SIG-M5 treated with dmso at 0.1 percent for 504 hours (cell line): ENCODE measurements at regions not wholly inside any gene's neighbourhood (a gene's known extent, or its start where the extent isn't known, plus 50 kb on each side); places are given as distances from the start of the nearest gene placed in this dataset.

ENCODE experiments used
- DNase-seq: peaks from one replicate; lab custom pipeline; 2025; ENCODE audit not compliant: unreplicated experiment; lab: John Stamatoyannopoulos, UW

DNA sequence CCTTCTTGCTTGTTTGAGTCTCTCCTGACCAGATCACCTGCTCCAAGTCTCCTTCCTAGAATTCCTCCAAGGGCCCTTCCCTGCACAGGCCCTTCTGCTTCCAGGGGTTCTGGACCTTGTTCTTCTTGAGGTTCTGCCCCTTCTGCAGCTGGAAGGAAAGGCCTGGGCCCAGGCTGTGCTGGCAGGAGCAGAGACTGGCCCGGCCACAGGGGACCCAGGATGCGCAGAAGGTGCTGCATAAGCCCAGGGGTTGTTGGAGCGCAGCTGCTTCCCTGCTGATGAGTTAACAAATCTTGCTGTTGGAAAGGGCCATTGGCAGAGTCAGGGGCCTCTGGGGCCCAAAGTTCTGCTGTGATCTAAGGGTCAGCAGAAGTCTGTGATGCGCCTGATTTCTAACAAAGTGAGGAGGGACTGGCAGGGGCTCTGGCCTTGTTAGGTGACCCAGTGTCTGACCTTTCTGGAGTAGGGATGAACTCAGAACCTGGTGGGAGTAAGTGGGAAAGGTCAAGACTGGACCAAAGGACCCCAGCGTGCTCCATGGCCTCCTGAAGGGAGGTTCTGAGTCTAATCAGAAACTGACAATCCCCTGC lies 509.8 kb downstream of the PTPRU start:
- DNase-seq, result no peak

DNA sequence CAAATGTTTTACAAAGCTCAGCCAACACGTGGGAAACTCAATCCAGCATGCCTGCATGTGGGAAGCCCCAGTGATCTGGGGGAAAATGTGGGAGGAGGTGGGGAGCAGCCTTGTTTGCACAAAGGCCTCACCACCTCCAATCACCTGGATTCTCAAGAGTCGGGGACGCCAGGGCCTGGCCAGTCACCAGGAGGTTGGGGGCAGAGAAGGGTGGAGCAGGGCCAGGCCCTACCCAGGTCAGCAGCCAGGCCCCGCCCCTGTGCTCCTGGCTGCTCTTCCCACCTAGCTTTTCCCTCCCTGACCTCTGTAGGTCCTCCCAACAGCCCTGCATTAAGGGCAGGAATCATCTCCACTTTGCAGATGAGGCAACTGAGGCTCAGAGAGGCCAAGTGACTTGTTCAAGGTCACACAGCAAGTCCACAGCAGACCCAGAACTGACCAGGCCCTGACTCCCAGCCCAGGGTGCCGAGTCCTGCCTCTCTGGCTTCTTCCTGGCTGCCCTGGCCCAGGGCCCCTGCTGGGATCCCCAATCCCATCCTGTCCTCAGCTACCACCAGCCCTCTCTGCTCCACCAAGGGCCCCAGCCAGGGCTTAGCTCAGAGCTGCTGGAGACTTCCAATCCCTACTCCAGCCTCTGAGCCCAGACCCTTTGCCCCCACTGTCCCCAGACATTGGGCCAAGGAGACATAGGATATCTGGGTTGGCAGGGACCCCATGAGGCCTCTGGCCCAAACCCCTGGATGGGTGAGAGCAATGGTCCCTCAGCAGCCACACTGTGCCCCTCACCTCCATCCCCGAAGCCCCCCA lies 508.6 kb downstream of the PTPRU start:
- no peak for DNase-seq

DNA sequence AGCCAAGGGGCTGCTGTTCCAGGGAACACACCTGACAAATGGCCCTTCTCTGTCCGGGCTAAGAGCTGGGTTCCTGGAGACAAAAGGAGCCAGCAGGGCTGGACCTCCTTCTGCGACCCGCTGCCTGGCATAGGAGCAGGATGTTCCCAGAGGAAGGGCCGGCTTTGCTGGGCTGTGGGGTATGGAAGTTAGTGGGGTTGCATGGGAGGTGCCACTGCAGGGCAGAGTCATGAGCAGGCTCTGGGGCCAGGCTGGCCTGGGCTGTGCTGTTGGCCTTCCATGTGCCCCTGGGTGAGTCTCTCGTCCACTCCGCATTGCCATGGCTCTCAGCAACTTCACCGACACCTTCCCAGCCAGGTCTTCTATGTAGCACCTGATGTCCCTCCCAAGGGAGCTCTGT lies 507.6 kb downstream of the PTPRU start:
- DNase-seq, result no peak

DNA sequence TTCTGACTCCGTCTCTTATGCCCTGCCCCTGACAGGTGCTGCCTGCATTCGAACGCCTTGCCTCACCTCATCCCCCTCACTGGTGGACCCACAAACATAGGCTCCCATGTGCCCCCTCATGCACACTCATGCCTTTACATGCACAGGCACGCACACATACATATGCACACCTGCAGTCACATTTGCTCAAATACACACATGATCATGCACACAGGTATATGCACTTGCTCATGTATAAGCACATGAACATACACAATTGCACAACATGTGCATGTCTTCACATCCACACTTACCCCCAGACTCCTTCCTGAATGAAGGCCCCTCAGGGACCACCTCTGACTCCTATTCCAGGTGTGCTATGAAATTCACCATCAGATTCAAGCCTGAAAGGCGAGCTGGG lies 506.9 kb downstream of the PTPRU start:
- no peak for DNase-seq

DNA sequence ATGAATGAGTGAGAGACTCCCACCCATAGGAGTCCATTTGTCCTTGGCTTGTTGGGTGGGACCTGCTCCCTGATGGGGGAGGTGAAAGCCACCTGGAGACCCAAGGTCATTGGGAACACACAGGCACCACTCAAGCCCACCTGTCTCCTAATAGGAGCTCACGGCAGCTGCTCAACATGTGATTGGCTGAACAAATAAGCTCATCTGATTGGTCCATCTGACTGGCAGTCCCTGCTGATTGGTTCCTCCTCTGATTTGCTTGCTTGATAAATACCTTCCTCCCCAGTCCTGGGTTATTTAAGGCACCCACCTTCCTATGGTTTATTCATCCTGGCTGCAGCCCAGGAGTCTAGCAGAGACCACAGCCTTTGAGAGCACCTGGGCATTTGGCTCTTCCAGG lies 502.9 kb downstream of the PTPRU start:
- no peak for DNase-seq

DNA sequence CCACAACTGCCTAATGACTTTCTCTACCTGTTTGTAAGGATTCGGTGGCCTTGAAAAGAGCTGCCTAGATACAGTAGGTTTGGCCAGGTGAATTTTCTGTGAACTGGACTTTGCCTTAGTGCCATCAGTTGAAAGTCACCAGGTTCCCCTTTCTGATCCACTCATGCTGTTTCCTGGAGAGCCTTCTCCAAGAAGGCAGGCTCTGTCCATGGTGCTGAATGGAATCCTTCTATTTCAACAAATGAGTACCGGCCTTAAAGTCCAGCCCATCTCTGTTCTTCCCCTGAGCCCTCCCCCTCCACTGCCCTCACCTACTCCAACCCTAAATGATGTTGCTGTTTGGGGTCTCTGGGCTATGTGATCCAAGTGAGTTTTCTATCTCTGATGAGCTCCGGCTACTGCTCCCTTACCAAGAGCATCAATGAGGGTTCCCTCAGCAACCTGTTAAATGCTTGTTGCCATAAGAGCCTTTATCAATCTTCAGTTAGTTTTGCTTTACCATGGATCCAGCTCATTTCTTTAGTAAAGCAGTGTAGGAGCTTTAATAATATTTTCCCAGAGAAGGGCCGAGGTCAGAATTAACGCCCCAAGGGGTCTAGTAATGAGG lies 500.4 kb downstream of the PTPRU start:
- peak; percentile 34 for DNase-seq

DNA sequence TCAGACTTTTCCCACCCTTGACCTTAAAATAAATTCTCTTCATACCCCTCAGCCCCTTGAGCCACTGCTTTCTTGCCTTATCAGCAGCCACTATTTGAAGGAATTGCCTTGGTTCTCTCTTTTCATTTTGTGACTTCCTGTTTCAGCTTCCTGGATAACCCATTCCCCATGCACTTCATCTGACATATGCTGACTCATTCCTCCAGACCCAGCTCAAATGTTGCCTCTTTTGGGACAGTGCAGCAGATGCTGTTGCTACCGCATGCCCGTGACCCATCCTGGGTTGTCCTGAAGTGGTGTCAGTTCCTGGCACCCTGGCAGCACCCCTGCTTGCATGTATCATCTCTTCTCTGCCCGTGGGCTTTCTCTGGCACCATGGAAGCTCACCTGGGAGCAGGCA lies 496.1 kb downstream of the PTPRU start:
- DNase-seq, result peak; percentile 15

DNA sequence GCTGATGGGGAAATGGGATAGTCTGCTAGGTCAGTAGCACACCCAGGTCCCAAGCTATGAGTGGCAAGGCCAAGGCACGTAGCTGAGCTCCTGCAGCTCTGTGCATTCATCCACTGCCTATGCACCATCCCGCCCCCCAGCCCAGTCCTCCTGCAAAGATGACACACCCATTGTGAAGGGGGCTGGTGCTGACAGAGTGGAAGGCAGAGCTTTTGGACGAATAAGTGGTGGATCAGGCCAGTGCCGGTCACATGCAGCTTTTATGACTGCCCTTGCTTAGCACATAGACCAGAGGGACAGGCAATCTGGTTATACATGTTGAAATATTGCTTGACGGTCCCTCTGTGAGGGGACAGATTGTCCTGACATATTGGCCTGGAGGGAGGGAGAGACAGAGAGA lies 494.3 kb downstream of the PTPRU start:
- DNase-seq, result no peak

DNA sequence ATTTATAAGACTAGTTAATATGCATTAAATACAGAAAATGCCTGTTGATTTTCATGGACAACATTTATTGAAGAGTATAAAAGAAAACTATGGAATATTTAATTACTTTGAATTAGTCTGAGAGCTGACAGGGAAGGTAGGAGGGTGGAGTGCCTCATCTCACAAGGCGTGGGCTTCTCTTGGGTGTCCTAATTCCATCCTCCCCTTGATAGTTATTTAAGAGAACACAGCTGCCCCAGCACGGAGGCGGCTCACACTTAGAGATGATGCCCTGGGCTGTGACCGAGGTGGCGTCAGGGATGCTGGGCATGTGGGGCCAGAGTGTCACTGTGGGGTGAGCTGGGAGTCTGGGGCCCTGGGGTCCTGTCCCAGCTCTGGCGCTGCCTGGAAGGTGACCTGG lies 493.0 kb downstream of the PTPRU start:
- no peak for DNase-seq

DNA sequence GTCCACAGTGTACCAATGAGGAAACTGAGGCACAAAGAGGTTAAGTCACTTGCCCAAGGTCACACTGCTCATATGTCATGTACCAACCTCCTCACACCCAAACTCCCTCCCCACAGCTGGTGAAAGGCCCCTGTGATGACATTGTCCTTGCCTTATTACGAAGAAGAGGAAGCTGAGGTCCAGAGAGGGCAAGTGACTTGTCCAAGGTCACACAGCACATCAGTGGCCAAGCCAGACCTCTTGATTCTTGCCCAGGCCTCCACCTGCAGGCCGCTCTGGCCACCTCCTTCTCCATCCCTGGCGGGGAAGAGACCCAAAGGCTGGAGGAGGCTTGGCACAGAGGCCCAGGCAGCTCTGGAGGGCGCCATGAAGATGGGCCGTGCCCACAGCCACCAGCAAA lies 492.4 kb downstream of the PTPRU start:
- DNase-seq, result no peak

DNA sequence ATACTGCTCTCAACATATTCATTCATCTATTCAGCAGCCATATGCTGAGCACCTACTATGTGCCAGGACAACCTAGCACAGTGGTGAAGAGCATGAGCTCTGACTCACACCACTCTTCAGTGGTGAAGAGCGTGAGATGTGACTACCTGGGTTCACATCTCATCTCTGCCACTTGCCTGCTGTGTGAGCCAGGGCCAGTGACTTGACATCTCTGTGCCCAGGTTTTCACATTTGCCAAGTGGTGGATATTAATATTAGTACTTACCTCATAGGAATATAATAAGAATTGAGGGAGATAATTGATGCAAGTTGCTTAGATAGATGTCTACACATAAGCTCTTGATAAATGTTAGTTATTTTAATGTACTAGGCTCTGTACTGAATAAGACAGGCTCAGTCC lies 488.9 kb downstream of the PTPRU start:
- DNase-seq, result no peak

DNA sequence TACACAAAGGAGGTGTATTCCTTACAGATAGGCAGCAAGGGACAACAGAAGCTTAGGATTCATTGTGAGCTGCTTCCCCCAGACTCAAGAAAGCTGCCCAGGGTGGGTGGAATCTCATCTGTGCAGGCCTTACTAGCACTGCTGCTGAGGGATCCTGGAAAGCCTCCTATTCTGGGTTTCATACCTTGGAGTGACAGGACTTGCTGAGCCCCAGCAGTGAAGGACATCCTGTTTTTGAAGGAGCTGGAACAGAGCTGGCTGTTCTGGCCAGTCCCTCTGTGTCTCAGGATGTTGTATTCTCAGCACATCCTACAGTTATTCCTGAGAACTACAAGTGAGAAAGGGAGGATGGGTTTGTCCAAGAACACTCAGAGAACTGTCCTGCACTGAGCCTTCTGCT lies 486.3 kb downstream of the PTPRU start:
- no peak for DNase-seq

DNA sequence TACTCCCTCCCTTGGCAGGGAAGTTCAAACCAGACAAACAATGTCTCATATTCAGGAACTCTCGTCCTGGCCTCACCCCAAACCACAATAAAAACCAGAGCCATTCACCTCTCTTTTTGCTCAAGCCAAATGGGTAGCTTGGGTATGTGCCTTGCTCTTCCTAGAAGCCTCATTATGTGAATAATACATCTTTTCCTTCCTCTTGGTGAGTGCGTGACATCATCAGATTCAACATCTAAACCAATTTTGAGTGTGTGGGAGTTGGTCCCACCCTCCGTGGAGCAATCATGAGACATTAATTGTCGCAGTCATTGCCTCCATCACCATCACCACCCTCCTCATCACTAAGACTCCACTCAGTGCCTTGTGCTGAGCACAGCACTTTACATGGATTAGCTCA lies 482.9 kb downstream of the PTPRU start:
- no peak for DNase-seq

DNA sequence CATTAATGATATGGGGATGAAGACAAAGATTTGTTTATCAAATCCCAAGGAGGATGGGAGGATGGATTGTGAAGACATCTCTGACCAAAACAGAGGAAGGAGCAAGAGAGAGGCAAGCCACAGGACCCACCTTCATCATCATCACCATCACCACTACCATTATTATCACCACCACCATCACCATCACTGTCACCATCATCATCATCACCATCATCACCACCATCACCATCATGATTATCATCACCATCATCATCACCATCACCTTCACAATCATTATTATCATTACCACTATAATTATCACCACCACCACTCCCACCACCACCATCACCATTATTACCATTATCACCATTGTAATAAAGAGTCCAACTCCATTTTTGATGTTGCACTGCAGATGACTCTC lies 482.5 kb downstream of the PTPRU start:
- DNase-seq, result no peak

DNA sequence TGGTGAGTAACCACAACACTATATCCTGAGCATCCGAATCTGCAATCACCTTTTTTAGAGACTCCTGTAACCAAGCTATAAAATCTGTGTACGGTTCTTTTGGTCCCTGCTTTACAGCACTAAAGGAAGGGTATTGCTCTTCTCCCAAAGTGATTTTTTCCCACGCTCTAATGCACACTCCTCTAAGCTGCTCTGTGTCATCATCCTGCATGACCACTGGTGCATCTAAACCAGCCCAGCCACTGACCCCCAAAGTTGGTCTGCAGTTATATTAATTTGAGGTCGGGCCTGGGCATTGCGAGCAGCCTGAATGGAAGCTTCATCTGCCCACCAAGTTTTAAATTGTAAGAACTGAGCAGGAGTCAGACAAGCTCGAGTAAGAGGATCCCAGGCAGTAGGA lies 480.0 kb downstream of the PTPRU start:
- DNase-seq, result no peak

DNA sequence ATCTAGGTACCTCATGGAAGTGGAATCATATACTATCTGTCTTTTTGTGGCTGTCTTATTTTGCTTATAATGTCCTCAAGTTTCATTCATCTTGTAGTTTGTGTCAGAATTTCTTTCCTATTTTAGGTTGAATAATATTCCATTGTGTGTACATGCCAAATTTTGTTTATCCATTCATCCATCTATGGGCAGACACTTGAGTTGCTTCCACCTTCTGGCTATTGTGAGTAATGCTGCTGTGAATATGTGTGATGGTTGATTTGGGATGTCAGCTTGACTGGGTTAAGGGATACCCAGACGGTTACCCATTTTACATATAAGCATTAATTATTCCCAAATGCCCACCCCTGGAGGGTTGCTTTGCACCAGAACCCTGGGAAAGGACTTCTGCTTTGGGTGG lies 477.5 kb downstream of the PTPRU start:
- no peak for DNase-seq

DNA sequence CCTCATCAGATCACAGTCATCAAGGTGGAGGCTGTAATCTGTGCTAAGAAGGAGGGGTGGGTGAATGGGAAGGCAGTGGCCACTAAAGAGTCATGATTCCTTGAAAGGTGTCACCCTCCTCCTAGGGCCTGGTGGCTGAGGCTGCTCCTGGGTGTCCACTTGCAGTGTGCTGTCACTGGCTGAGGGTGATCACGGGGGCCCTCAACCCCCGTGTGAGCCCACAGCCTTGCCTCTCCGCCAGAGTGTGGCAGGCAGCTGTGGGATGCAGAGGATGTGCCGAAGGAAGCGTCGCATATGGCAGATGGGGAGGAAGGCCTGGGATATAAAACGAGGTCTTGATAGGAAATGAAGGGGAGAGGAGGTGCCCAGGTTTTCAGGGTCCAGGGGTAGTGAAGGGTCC lies 476.5 kb downstream of the PTPRU start:
- DNase-seq, result no peak

DNA sequence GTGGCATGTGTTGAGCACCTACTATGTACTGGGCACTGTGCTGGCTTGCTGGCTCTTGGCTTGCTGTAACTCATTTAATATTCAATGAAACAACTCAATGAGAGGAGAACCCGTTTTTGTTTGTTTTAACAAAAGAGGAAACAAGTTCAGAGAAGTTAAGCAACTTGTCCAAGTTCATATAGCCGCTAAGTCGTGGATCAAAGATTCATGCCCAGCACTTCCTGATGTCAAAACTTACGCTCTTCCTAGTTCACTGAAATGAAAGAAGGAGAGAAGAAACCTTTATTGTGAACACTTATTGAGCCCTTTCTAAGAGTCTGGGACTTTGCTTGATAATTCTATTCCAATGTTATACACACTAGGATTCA lies 475.9 kb downstream of the PTPRU start:
- DNase-seq, result peak; percentile 30

DNA sequence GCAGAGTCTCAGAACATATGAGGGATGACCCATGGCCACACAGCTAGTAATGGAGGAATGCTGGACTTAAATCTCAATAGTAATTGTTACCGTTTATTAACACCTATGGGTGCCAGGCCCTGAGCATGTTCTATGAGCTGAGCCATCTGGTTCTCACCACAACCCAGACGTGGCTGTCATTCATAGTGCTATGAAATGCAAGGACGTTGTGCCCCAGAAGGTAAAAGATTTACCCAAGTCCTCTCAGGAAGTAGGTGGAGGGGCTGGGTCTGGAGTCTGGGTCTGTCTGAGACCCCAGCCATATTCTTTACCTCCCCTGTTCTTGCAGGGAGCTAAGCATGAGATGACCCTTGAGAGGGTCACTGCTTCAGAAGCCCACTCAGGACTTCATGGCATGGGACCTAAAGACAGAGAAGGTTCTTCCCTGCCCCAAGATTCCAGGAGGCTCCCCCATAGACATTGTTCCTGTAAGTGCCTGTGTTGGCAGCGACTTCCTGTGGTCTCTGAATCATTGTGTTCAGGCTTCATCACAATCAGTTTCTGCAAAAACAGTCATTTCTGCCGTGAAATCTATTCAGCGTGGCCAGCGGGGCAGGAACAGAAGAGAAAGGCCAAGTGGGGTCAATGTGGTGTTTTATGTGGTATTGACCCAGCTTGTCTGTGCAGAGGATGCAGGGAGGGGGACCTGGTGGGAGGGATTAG lies 475.4 kb downstream of the PTPRU start:
- no peak for DNase-seq

DNA sequence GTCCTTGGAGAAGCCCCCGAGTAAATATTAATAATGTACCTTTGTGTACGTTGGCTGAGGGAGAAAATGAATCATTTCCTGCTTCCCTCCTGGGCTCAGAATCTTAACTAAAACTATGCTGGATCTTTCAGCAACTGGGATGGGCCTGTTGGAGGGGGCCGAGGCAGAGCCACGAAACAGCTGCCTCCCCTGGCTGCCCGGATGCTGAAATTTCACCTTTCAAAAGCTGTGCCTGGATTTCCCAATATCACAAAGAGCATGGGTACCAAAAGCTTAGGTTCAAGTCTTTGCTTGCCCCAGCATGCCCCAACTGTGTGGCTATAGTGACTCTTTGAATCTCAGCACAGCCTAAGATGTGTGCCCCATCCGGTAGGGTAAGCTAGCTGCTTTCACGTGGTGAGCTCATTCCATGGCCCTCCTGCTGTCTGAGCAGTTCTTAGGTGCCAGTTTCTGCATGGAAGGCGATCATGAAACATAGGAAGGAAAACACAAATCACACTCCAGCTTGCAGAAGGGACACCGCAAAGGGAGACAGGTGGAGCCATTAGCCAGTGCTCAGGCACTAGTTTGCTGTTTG lies 473.5 kb downstream of the PTPRU start:
- no peak for DNase-seq

DNA sequence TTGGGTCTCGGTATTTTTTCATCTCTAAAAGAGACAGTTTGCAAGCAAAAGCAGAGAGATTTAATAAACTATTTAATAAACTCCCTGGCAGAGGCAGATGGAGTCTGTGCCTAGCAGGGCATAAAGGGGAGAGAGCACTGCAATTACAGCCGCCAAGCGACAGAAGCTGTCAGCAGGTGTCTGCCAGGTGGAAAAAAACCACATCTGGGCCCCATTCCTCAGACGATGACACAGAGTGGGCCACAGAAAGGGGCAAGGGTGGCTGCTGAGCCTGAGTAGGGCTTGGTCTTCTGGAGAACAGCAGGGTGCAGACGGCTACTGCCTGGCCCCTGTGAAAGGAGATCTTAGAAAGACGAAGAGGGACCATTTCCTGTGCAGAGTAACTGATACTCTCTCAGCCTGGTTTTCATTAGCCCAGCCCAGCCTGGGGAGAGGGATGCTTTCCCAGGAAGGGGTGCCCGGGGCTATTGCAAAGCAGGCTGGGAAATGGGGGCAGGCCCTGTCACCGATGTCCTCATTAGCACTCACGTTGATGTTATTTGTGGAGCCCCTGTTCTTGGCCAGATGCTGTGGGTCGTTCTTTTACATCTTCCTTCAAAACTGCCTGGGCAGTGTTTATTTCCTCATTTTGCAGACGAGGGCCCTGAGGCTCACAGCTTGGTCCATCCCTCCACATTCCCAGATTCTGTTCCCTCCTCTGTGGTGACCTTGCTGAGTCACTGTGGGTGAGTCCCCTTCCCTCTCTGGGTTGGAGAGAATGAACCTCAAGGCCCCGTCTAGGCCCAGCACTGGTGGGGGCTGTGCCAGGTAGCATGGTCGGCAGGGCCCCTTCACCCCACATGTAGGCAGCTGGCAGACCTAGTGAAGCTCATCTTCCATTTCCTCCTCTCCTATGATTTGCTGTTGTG lies 472.7 kb downstream of the PTPRU start:
- DNase-seq, result no peak
